ENCODE measurements at regions not wholly inside any gene's neighbourhood (a gene's known extent, or its start where the extent isn't known, plus 50 kb on each side); places are given as distances from the start of the nearest gene placed in this dataset.

DNA sequence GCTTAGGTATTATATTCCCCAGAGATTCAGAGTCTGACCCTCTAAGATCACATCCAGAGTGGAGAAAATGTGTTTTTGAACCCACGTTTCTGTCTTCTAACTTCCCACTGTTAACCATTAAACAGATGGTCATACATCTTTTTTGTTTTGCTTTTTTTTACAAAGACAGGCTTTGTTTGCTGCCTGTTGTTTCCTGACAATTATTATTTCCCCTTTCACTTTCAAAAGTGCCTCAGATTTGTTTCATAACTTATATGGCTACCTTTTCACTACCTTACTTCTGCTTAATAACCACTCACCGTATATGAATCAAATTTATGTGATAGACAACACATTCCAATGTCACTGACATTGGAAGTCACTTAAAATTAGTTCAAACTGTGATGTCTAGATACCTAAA lies 142.2 kb downstream of the HS3ST1 start:
- TF ChIP-seq, protein P1, sequence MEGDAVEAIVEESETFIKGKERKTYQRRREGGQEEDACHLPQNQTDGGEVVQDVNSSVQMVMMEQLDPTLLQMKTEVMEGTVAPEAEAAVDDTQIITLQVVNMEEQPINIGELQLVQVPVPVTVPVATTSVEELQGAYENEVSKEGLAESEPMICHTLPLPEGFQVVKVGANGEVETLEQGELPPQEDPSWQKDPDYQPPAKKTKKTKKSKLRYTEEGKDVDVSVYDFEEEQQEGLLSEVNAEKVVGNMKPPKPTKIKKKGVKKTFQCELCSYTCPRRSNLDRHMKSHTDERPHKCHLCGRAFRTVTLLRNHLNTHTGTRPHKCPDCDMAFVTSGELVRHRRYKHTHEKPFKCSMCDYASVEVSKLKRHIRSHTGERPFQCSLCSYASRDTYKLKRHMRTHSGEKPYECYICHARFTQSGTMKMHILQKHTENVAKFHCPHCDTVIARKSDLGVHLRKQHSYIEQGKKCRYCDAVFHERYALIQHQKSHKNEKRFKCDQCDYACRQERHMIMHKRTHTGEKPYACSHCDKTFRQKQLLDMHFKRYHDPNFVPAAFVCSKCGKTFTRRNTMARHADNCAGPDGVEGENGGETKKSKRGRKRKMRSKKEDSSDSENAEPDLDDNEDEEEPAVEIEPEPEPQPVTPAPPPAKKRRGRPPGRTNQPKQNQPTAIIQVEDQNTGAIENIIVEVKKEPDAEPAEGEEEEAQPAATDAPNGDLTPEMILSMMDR (conservative IDR thresholded peaks at IDR 0.05; ENCODE audit: low read depth, low read length): no peak
- no peak for TF ChIP-seq EZH2 (IDR thresholded peaks at IDR 0.05; ENCODE audit: borderline replicate concordance, low read depth, low read length, poor library complexity, severe bottlenecking)

All from A673 (cell line).